NCI-H2107 treated with DMSO at 0.1 percent for 48 hours (cell line): ENCODE measurements at regions not wholly inside any gene's neighbourhood (a gene's known extent, or its start where the extent isn't known, plus 50 kb on each side); places are given as distances from the start of the nearest gene placed in this dataset.

Source experiments
- DNase-seq: peaks from one replicate; lab custom pipeline; 2025; ENCODE audit not compliant: unreplicated experiment; lab: John Stamatoyannopoulos, UW

GRCh38 chr5:136811551-136811950 is 446.2 kb upstream of the TRPC7 start:
- no peak for DNase-seq

DNA sequence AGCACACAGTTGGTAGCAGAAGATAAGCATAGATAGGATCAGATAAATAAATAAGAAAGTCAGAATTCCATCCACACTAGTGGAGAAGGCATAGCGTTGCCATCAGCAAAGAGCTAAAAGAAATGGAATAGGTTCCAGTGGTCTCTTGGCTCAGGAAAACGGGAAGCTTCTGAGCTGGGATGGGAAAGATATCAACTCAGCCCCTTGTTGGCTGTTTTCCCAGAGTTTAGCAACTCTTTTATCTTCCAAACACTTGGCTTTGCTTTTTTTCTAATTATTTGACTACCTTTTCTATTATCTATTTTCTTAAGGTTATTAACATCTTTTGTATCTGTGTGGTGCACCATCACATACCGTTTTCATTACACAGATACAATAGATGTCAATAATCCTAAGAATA is 445.7 kb upstream of the TRPC7 start:
- DNase-seq, result no peak

GRCh38 chr5:136810261-136810801 is 445.0 kb upstream of the TRPC7 start:
- no peak for DNase-seq

DNA sequence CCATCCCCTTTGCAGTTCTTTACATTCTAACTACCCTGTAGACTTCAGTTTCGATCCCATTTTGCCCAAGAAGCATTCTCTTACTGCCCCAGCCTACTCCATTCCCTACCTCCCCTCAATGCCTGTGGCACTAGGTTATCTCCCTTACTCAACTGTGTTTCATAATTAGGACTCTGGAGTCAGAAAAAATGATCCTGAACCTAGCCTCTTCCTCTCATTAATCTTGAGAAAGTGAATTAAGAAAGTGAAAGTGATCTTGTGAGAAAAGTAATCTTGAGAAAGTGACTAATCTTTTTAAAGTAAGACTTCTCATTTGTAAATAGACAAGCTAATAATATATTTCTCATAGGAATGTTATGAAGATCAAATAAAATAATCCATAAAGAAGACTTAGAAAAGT is 444.0 kb upstream of the TRPC7 start:
- no peak for DNase-seq

DNA sequence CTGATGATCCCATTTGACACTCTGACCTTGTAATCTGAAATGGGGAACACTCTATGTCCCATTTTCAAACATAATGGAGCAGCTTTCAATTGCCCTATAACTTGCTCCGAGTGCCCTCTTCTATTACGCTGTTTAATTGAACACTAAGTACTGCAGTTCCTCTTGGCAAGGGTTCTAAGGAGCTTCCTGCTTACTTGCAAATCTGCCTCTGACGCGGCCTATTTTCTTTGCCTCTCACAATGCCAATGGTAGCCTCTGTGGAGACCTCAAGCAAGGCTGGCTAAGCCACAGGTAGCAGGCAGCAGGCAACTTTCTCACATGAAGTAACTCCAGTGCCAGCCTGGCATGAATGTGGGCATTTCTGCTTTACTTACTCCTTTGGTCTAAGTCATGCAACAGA is 443.4 kb upstream of the TRPC7 start:
- no peak for DNase-seq

DNA sequence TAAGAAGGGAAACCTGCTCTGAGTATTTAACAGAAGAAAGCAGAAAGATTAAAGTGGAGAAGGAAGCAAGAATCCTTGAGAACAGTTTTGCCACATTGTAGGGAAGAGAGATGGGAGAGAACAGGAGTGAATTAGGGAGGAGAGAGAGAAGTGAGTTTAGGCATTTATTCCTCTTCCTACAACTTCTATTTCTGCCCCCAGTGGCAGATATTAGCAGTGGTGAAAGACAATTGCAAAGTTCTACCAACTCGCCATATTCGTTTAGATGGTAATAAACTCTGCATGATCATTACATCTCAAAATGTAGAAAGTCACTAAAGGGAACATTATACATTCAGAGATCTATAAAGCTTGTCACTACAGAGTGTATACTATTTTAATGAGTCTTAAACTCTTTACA is 440.1 kb upstream of the TRPC7 start:
- no peak for DNase-seq

- no peak for DNase-seq
Measured at GRCh38 chr5:136802383-136802782, 437.0 kb upstream of the TRPC7 start.

DNA sequence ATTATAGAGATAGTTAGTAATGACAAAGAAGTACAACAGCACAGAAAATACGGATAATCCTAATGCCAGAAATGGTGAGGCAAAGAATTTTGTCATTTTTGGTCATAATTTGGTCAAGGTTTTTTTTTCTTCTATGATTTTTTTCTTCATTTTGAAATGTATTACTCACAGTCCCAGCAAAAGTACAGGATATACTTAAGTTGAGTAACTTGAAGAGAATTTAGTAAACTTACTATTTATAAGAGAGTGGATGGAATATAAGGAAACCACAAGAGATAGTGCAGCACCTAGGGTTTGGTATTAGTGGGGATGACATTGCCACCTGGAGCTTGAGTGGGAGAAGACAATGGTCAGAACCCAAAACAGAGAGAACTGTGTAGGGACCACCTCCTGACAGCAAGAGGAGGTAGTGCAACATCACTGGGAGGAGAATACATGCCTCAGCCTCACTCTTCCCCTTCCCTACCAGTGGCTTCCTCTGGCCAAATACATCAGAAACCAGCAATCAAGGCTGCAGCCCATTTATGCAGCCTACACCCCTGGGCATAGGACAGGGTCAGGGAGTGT is 434.5 kb upstream of the TRPC7 start:
- no peak for DNase-seq

DNA sequence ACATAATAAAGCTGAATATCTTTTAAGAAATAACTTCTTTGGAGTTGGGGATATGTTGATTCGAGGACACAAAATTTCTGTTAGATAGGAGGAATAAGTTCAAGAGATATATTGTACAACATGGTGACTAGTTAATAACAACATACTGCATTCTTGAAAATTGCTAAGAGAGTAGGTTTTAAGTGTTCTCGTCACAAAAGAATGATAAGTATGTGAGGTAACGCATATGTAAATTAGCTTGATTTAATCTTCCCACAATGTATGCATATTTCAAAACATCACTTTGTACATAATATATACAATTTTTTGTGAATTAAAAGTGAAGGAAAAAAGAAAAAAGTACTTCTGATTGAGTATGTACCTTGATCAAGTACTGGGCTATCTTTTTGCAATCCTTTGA is 428.0 kb upstream of the TRPC7 start:
- DNase-seq, result no peak

DNA sequence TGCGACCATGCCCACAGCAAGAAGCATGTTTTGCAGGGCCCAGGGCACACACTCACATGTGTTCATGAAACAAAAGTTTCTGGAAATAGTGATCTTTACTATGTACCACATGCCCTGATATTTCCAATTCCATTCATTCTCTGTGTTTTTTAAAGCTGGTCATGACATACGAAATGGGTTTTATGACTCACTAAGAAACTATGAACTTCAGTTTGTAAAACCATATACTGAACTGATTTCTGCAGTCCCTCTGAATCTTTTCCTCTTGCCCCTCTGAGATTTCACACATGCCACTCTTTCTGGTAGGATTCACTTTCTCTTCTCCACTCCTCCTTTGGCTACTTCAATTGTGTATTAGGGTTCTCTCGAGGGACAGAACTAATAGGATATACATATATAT is 416.1 kb upstream of the TRPC7 start:
- no peak for DNase-seq

GRCh38 chr5:136780518-136780917 is 415.2 kb upstream of the TRPC7 start:
- DNase-seq, result no peak

- no peak for DNase-seq
Measured at GRCh38 chr5:136776022-136776927, 410.9 kb upstream of the TRPC7 start.

DNA sequence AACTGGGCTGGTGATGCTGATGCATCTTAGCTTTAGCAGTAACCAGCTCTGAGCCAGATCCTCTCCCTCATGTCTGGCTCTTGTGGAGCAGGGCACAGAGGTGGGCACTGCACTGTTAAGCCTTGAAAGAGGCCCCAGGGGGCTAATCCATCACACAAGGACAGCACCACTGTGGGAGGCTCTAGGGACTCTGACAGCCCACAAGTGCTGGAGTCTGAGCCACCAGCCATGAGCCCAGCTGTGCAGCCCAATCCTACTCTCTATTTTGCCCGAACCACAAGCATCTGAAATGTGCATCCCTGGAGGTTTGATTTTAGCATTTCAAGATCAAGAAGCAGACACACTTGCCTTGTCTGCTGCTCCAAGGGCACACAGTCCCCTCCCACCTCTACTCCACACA is 407.1 kb upstream of the TRPC7 start:
- DNase-seq, result no peak

DNA sequence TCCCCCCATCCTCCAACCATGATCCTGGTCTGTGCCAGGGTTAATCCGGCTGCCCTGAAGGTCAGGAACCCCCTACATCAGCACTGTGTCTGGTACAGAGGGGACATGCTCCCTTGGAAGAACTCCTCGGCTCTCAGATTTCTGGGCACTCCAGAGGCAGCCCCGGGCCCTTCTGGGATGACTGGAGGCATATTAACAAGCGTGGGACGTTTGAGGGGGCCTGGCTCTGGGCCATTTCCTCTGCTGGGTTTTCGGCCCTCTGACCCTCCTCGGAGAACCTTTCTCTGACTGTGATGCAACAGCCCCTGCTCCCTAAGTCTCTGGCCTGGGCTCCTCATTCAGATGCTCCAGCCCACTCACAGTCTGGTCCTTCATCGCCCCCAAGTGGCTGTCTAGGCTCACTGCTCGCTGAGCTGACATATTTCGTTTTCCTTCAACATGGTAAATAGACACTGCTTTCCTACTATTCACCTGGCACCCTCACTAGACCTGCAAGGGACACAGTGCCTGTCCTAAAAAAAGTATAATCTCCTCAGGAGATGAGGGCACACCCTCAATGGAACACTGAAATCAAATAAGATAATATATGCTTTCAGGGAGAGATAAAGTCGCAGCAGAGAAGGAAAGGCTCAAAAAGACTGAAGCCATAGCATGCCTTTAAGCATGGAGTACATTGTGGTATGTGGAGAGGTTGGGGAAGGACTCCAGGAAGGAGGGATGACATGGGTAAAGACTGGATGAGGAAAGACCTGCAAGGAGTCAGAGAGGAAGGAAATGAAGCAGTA is 404.7 kb upstream of the TRPC7 start:
- peak; percentile 36 for DNase-seq

DNA sequence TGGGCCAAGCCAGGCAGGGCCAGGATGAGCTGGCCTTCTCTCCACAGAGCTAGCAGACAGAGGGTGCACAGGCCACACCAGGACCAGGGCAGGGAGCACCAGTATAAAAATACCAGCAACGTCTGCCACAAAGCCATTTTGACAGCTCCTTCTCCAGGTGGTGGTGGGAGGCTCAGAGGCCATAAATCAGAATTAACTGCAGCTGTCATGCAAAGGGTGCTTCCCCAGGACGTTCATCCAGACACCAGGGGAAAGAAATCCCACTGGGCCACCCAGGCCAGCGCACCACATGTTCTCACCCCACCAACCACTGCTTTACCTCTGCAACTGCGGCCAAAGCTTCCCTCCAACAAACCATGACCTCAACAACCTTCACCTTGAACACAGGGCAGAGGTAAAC is 403.7 kb upstream of the TRPC7 start:
- DNase-seq, result no peak

DNA sequence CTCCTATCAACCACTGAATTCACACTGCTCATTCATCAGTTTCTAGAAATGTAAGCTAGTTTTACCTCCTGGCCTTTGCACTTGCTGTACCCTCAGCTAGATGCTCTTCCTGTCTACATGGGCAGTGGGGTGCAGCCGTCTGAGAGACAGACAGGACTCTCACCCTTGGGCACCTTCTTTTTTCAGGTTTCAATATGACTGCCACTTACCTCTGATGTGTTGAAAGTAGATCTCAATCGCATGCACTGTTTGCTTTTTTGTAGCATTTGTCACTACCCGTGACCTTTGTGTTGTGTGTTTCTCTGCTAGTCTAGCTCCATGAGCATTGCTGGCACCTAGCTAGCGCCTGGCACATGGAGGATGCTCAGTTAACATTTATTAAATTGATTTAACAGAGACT is 403.1 kb upstream of the TRPC7 start:
- no peak for DNase-seq

GRCh38 chr5:136766456-136766855 is 401.1 kb upstream of the TRPC7 start:
- DNase-seq, result no peak

DNA sequence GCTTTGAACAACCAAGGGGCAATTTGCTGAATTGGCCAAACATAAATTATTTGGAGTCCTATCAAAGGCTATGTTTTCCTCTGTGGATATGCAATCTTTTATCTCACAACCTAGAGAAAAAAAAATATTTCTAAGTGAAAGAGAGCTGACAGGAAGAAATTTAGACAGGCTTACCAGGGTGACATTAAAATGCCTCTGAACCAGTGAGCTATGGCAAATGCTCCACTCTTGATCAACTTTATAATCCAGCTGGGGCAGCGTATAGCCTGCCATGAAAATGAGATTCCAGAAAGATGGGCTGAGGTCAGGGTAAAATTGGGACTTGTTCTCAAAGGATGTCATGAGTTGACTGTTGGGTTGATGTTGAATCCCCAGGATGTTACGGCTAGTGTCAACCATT is 399.3 kb upstream of the TRPC7 start:
- DNase-seq, result no peak

- no peak for DNase-seq
Measured at GRCh38 chr5:136763548-136763947, 398.2 kb upstream of the TRPC7 start.

DNA sequence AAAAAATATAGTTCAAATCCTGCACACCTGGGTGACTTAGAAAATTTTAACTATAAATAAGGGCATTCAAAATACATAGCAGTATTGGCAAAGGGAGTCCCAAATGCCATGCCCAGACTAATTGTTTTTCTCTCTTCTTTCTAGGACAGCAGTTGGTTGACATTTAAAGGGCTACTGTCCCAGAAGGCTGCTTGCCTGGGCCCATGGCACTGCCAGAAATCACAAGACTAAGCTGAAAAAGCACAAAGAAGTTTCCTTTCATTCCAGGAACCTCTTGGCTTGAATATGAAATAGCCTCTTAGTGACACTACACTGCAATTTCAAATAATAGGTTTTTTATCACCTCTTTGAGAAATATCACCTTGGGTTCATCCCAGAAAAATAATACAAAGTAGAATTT is 388.9 kb upstream of the TRPC7 start:
- DNase-seq, result no peak

- DNase-seq, result no peak
Measured at GRCh38 chr5:136750224-136750862, 385.0 kb upstream of the TRPC7 start.
